ENCODE measurements at regions not wholly inside any gene's neighbourhood (a gene's known extent, or its start where the extent isn't known, plus 50 kb on each side); places are given as distances from the start of the nearest gene placed in this dataset.

DNA sequence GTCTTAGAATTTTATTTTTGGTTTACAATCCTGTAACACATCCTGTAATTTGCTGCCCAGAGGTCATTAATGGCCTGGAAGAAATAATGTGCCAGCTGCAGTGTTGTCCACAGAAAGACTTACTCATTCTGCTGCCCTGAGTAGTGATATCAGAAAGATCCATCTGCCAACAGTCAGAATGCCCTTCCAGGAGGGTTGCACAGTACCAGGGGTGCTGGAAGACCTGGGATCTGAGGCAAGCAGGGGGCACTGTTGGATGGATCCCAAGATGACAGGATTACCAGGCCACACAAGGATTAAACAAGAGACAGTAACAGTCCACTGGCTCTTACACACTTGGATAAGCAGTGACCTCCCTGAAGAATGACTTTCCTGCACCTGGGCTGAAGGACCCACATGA lies 93.8 kb upstream of the TOP3B start:
- H3K9ac ChIP-seq (ENCODE audit: low read length), result no peak overlapping the region
- no peak overlapping the region for H3K4me2 ChIP-seq (ENCODE audit: low read length)
- H3K14ac ChIP-seq (ENCODE audit: low read length), result no peak overlapping the region
- H4K8ac ChIP-seq (ENCODE audit: low read depth, low read length), result no peak overlapping the region
- no peak overlapping the region for H2AFZ ChIP-seq (ENCODE audit: insufficient read depth, low read length, poor library complexity)
- no peak for DNase-seq
- H3K36me3 ChIP-seq (ENCODE audit: control insufficient read depth in 1 of 2, insufficient read depth in 2 of 2, low read length in 2 of 2), result no peaks in the 10 kb centered on the region
- H2BK120ac ChIP-seq (ENCODE audit: insufficient read depth, low read length, poor library complexity), result no peak overlapping the region
- H2BK5ac ChIP-seq (ENCODE audit: low read depth, low read length, poor library complexity), result no peak overlapping the region
- H3K27me3 ChIP-seq (ENCODE audit: insufficient read depth, low read length), result peaks cover 3% of the 10 kb centered on the region
- no peak overlapping the region for H3K4me3 ChIP-seq (ENCODE audit: low read depth, low read length)
- no peak overlapping the region for H3K18ac ChIP-seq (ENCODE audit: low read length)
- no peak overlapping the region for H4K91ac ChIP-seq (ENCODE audit: low read depth, low read length)
- no peak overlapping the region for H2BK12ac ChIP-seq (ENCODE audit: low read length)
- no peaks in the 10 kb centered on the region for H3K79me1 ChIP-seq (ENCODE audit: low read length)
- H3K9me3 ChIP-seq (ENCODE audit: insufficient read depth, low read depth, low read length), result no peaks in the 10 kb centered on the region
- no peak overlapping the region for H3K27ac ChIP-seq (ENCODE audit: low read depth, low read length)
- no peak overlapping the region for H3K4ac ChIP-seq (ENCODE audit: low read depth, low read length)
- H2AK5ac ChIP-seq (ENCODE audit: low read length), result no peak overlapping the region
- H3K79me2 ChIP-seq (ENCODE audit: control insufficient read depth, insufficient read depth, low read length, poor library complexity), result no peaks in the 10 kb centered on the region
- H3K4me1 ChIP-seq (ENCODE audit: control insufficient read depth in 1 of 2, insufficient read depth in 2 of 2, low read length in 2 of 2), result peaks cover 3 to 6% of the 10 kb centered on the region in 2 experiments
- H4K12ac ChIP-seq (ENCODE audit: low read depth, low read length), result no peak overlapping the region
- no peak overlapping the region for H3K23ac ChIP-seq (ENCODE audit: low read length)

DNA sequence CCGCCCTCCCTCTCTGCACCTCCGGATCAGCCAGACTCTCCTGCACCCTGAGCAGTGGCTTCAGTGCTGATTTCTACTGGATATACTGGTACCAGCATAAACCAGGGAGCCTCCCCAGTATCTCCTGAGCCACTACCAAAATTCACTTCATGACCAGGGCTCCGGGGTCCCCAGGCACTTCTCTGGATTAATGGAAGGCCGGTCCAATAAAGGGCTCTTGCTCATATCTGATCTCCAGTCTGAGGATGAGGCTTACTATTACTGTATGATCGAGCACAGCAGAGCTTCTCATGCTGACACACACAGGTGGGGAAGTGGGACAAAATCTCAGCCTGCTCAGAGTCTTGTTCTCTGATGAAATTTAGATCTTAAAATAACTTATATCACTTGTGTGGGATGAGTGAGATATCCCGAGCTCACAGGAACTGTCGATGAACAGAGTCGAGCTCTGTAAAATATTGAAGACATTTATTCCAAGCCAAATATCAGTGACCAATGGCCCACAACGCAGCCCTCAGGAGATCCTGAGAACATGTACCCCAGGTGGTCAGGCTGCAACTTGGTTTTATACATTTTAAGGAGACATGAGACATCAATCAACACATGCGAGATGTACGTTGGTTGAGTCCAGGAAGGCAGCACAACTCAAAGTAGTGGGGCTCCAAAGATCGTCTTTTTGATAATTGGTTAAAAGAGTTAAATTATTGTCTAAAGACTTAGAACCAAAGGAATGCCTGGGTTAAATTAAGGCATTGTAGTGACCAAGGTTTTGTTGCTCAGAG lies 93.0 kb upstream of the TOP3B start:
- H3K79me2 ChIP-seq (ENCODE audit: control insufficient read depth, insufficient read depth, low read length, poor library complexity), result no peaks in the 10 kb centered on the region
- no peak overlapping the region for H2AFZ ChIP-seq (ENCODE audit: insufficient read depth, low read length, poor library complexity)
- H2AK5ac ChIP-seq (ENCODE audit: low read length), result no peak overlapping the region
- H3K4me3 ChIP-seq (ENCODE audit: low read depth, low read length), result no peak overlapping the region
- DNase-seq, result peak in 1 of 2 donors; percentile 95
- H3K4me2 ChIP-seq (ENCODE audit: low read length), result no peak overlapping the region
- H3K36me3 ChIP-seq (ENCODE audit: control insufficient read depth in 1 of 2, insufficient read depth in 2 of 2, low read length in 2 of 2), result no peaks in the 10 kb centered on the region
- H3K4me1 ChIP-seq (ENCODE audit: control insufficient read depth in 1 of 2, insufficient read depth in 2 of 2, low read length in 2 of 2), result peaks cover 3 to 6% of the 10 kb centered on the region in 2 experiments
- no peaks in the 10 kb centered on the region for H3K79me1 ChIP-seq (ENCODE audit: low read length)
- no peak overlapping the region for H3K27ac ChIP-seq (ENCODE audit: low read depth, low read length)
- no peak overlapping the region for H3K18ac ChIP-seq (ENCODE audit: low read length)
- no peak overlapping the region for H3K4ac ChIP-seq (ENCODE audit: low read depth, low read length)
- no peak overlapping the region for H2BK12ac ChIP-seq (ENCODE audit: low read length)
- no peak overlapping the region for H4K91ac ChIP-seq (ENCODE audit: low read depth, low read length)
- no peak overlapping the region for H3K9ac ChIP-seq (ENCODE audit: low read length)
- no CpG with 5 or more reads among the region's 12 CpGs for WGBS (ENCODE audit: extremely low coverage, insufficient coverage, insufficient read length)
- H3K23ac ChIP-seq (ENCODE audit: low read length), result no peak overlapping the region
- no peak overlapping the region for H2BK5ac ChIP-seq (ENCODE audit: low read depth, low read length, poor library complexity)
- no peak overlapping the region for H2BK120ac ChIP-seq (ENCODE audit: insufficient read depth, low read length, poor library complexity)
- H3K9me3 ChIP-seq (ENCODE audit: insufficient read depth, low read depth, low read length), result no peaks in the 10 kb centered on the region
- H3K27me3 ChIP-seq (ENCODE audit: insufficient read depth, low read length), result no peaks in the 10 kb centered on the region
- H4K8ac ChIP-seq (ENCODE audit: low read depth, low read length), result no peak overlapping the region
- H3K14ac ChIP-seq (ENCODE audit: low read length), result no peak overlapping the region
- no peak overlapping the region for H4K12ac ChIP-seq (ENCODE audit: low read depth, low read length)

DNA sequence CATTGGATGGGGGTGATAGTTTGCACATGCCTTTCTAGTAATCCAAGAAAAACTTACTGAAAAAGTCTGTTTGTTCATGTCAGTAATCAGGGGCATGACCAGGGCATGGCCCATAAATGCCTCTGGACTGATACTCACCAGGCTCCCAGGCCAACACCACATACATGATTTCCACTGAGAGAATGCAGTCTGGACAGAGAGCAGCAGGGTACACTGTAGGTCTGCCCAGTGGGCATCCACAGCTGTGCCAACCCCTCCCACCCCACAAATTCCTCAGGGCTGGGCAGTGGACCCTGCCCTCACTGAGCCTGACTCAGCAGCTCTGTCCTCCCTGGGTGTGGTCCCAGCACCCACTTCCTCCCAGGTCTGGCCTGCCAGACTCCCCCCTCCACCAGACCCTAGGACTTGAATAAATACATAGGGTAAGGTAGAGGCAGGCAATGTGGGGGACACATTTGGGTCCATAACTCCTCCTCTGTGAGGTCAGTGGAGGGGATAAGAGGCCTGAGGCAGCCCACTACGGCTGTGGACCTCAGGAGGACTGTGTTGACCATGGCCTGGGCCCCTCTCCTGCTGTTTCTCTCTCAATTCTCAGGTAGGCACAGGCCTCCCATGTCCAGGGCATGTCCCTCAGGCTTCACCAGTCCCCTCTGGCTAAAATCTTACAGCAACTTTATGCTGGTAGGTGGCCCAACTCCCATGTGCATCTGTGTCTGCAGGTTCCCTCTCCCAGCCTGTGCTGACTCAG lies 92.2 kb upstream of the TOP3B start:
- peak overlapping the region; percentile 11 for H2BK120ac ChIP-seq (ENCODE audit: insufficient read depth, low read length, poor library complexity)
- no peak overlapping the region for H3K14ac ChIP-seq (ENCODE audit: low read length)
- peak overlapping the region; percentile 57 for H3K9ac ChIP-seq (ENCODE audit: low read length)
- peak overlapping the region; percentile 7 for H4K8ac ChIP-seq (ENCODE audit: low read depth, low read length)
- no peak overlapping the region for H2BK12ac ChIP-seq (ENCODE audit: low read length)
- H2AK5ac ChIP-seq (ENCODE audit: low read length), result no peak overlapping the region
- H3K36me3 ChIP-seq (ENCODE audit: control insufficient read depth in 1 of 2, insufficient read depth in 2 of 2, low read length in 2 of 2), result no peaks in the 10 kb centered on the region
- H3K27me3 ChIP-seq (ENCODE audit: insufficient read depth, low read length), result no peaks in the 10 kb centered on the region
- peaks cover 3 to 11% of the 10 kb centered on the region in 2 experiments for H3K4me1 ChIP-seq (ENCODE audit: control insufficient read depth in 1 of 2, insufficient read depth in 2 of 2, low read length in 2 of 2)
- H4K91ac ChIP-seq (ENCODE audit: low read depth, low read length), result peak overlapping the region; percentile 21
- no peaks in the 10 kb centered on the region for H3K79me2 ChIP-seq (ENCODE audit: control insufficient read depth, insufficient read depth, low read length, poor library complexity)
- H3K27ac ChIP-seq (ENCODE audit: low read depth, low read length), result no peak overlapping the region
- no peak overlapping the region for H2BK5ac ChIP-seq (ENCODE audit: low read depth, low read length, poor library complexity)
- H3K79me1 ChIP-seq (ENCODE audit: low read length), result no peaks in the 10 kb centered on the region
- H3K4me3 ChIP-seq (ENCODE audit: low read depth, low read length), result no peak overlapping the region
- no peaks in the 10 kb centered on the region for H3K9me3 ChIP-seq (ENCODE audit: insufficient read depth, low read depth, low read length)
- no peak overlapping the region for H2AFZ ChIP-seq (ENCODE audit: insufficient read depth, low read length, poor library complexity)
- no peak overlapping the region for H4K12ac ChIP-seq (ENCODE audit: low read depth, low read length)
- no CpG with 5 or more reads among the region's 1 CpG for WGBS (ENCODE audit: extremely low coverage, insufficient coverage, insufficient read length)
- DNase-seq, result peak in 1 of 2 donors; percentile 97
- H3K4ac ChIP-seq (ENCODE audit: low read depth, low read length), result no peak overlapping the region
- H3K4me2 ChIP-seq (ENCODE audit: low read length), result no peak overlapping the region
- H3K23ac ChIP-seq (ENCODE audit: low read length), result no peak overlapping the region
- no peak overlapping the region for H3K18ac ChIP-seq (ENCODE audit: low read length)

DNA sequence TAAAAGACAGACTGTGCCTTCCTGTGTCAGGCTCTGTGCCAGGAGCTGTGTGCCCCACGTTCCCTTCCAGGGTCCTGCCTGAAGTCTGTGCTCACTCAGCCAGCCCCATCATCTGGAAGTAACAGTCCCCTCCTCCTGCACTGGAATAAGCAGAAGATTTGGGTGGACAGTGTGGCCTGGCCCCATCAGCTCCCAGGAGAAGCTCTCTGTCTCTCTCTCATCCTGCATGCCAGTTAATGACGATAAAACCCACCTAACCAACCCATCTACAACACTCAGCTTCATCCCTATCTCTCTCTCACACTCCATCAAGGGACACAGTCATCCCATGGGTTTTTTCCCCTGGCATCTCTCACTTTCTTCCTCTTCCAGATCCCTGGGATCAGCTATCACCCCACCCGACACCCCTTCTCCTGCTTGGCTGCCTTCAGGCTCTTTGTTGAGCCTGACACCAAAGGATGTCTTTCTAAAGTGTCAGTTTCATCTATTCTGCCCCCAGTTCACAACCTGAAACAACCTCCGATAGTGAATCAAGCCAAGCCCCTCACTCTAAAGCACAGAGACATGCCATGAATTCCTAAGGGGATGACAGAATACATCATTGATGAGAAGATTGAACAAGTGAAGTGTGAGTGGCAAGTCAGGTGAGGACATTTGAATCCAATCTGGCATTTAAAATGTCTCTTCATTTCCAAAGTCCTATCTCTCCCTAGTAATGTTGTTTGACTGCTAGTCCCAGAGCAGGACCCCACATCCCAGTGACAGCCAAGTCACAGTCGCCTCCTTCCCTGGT lies 91.4 kb upstream of the TOP3B start:
- no peak overlapping the region for H4K8ac ChIP-seq (ENCODE audit: low read depth, low read length)
- no peak overlapping the region for H3K4me2 ChIP-seq (ENCODE audit: low read length)
- H3K4ac ChIP-seq (ENCODE audit: low read depth, low read length), result no peak overlapping the region
- H3K4me1 ChIP-seq (ENCODE audit: control insufficient read depth in 1 of 2, insufficient read depth in 2 of 2, low read length in 2 of 2), result peaks cover 3 to 11% of the 10 kb centered on the region in 2 experiments
- no peak overlapping the region for H2BK12ac ChIP-seq (ENCODE audit: low read length)
- no peak overlapping the region for H2AK5ac ChIP-seq (ENCODE audit: low read length)
- no peaks in the 10 kb centered on the region for H3K36me3 ChIP-seq (ENCODE audit: control insufficient read depth in 1 of 2, insufficient read depth in 2 of 2, low read length in 2 of 2)
- 100% methylated on average over 1 of the region's 5 CpGs for WGBS (ENCODE audit: extremely low coverage, insufficient coverage, insufficient read length)
- H4K12ac ChIP-seq (ENCODE audit: low read depth, low read length), result no peak overlapping the region
- no peaks in the 10 kb centered on the region for H3K79me2 ChIP-seq (ENCODE audit: control insufficient read depth, insufficient read depth, low read length, poor library complexity)
- no peak overlapping the region for H3K23ac ChIP-seq (ENCODE audit: low read length)
- no peak overlapping the region for H3K14ac ChIP-seq (ENCODE audit: low read length)
- H3K9me3 ChIP-seq (ENCODE audit: insufficient read depth, low read depth, low read length), result no peaks in the 10 kb centered on the region
- no peak overlapping the region for H3K9ac ChIP-seq (ENCODE audit: low read length)
- no peak for DNase-seq
- H2BK120ac ChIP-seq (ENCODE audit: insufficient read depth, low read length, poor library complexity), result no peak overlapping the region
- no peaks in the 10 kb centered on the region for H3K27me3 ChIP-seq (ENCODE audit: insufficient read depth, low read length)
- H2AFZ ChIP-seq (ENCODE audit: insufficient read depth, low read length, poor library complexity), result no peak overlapping the region
- H4K91ac ChIP-seq (ENCODE audit: low read depth, low read length), result no peak overlapping the region
- H3K4me3 ChIP-seq (ENCODE audit: low read depth, low read length), result no peak overlapping the region
- H3K79me1 ChIP-seq (ENCODE audit: low read length), result no peaks in the 10 kb centered on the region
- no peak overlapping the region for H3K18ac ChIP-seq (ENCODE audit: low read length)
- H3K27ac ChIP-seq (ENCODE audit: low read depth, low read length), result no peak overlapping the region
- no peak overlapping the region for H2BK5ac ChIP-seq (ENCODE audit: low read depth, low read length, poor library complexity)

Data from trophoblast cell (in vitro differentiated cells and primary cell).